ENCODE measurements at regions not wholly inside any gene's neighbourhood (a gene's known extent, or its start where the extent isn't known, plus 50 kb on each side); places are given as distances from the start of the nearest gene placed in this dataset.

- TF ChIP-seq, protein P1, sequence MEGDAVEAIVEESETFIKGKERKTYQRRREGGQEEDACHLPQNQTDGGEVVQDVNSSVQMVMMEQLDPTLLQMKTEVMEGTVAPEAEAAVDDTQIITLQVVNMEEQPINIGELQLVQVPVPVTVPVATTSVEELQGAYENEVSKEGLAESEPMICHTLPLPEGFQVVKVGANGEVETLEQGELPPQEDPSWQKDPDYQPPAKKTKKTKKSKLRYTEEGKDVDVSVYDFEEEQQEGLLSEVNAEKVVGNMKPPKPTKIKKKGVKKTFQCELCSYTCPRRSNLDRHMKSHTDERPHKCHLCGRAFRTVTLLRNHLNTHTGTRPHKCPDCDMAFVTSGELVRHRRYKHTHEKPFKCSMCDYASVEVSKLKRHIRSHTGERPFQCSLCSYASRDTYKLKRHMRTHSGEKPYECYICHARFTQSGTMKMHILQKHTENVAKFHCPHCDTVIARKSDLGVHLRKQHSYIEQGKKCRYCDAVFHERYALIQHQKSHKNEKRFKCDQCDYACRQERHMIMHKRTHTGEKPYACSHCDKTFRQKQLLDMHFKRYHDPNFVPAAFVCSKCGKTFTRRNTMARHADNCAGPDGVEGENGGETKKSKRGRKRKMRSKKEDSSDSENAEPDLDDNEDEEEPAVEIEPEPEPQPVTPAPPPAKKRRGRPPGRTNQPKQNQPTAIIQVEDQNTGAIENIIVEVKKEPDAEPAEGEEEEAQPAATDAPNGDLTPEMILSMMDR (IDR thresholded peaks at IDR 0.05), result no peak
- no peak for TF ChIP-seq POLR2A (IDR thresholded peaks at IDR 0.05)
These were observed 554.2 kb downstream of the FLRT2 start for GRCh38 chr14:86084097-86084496.

Data from right lobe of liver (tissue), 4 donors.